SK-N-SH (cell line): ENCODE measurements at regions not wholly inside any gene's neighbourhood (a gene's known extent, or its start where the extent isn't known, plus 50 kb on each side); places are given as distances from the start of the nearest gene placed in this dataset.

ENCODE experiments used
- CHD2 ChIP-seq: fragments of 150-350 bp; IDR thresholded peaks from 2 replicates; pipeline ENCODE4 v1.6.1; 2018; ENCODE audit warnings: low read length; ENCODE audit not compliant: partially characterized antibody
- CTCF ChIP-seq: fragments of 200-600 bp; sonication (generic); IDR thresholded peaks from 2 replicates; pipeline ENCODE4 v1.6.1; 2017; ENCODE audit warnings: antibody characterized with exemption, mild to moderate bottlenecking, moderate library complexity
- EP300 ChIP-seq, 2 experiments: IDR thresholded peaks; 2 replicates each; pipeline versions ENCODE4 v1.4.0 to v1.6.1; 2012; ENCODE audit warnings: borderline replicate concordance in 1 of 2, low read depth in 1 of 2, low read length in 1 of 2
- EZH2phosphoT487 ChIP-seq: fragments of 200-600 bp; sonication (generic); IDR thresholded peaks from 2 replicates; pipeline ENCODE4 v1.6.1; 2017; ENCODE audit warnings: low read depth, mixed run types, mild to moderate bottlenecking, antibody characterized with exemption, moderate library complexity, borderline replicate concordance
- FOXM1 ChIP-seq: IDR thresholded peaks from 2 replicates; pipeline ENCODE4 v1.4.0; 2012; ENCODE audit warnings: low read depth, mild to moderate bottlenecking
- NFIC ChIP-seq: IDR thresholded peaks from 2 replicates; pipeline ENCODE4 v1.4.0; 2012; ENCODE audit warnings: borderline replicate concordance
- POLR2AphosphoS5 ChIP-seq: IDR thresholded peaks from 2 replicates; pipeline ENCODE4 v1.6.1; 2012; ENCODE audit warnings: low read depth, low read length
- SIN3A ChIP-seq: IDR thresholded peaks from 2 replicates; pipeline ENCODE4 v1.6.1; 2012; ENCODE audit warnings: low read depth, mild to moderate bottlenecking, low read length, moderate library complexity, borderline replicate concordance

- TF ChIP-seq CTCF (no peak), CHD2 (no peak), EP300 (IDR thresholded peaks at IDR 0.05; ENCODE audit: borderline replicate concordance in 1 of 2, low read depth in 1 of 2, low read length in 1 of 2) (no peak), NFIC (no peak), EZH2phosphoT487 (no peak), SIN3A (no peak), POLR2AphosphoS5 (no peak), FOXM1 (no peak)
These were observed 473.1 kb downstream of the PDZRN4 start for GRCh38 chr12:41661141-41661765.
